ENCODE measurements at regions not wholly inside any gene's neighbourhood (a gene's known extent, or its start where the extent isn't known, plus 50 kb on each side); places are given as distances from the start of the nearest gene placed in this dataset.

DNA sequence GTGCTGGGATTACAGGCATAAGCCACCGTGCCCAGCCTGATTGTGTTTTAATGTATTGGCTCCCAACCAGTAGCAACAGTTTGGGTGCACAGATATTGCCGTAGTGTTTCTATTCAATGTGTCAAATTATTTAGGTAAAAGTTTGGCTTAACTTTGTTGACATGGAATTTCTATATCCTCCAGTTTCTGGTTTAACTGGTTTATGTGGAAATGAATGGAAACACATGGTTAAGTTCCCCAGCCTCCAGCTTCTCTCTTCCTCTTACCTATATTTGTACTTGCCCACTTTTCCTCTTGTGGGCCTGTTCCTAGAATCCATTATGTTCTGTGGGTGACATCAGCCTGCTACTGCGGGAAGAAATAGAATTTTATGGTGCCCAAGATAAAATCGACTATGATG lies 53.9 kb upstream of the ESR1 start:
- H3K27me3 Mint-ChIP-seq: no peaks in the 10 kb centered on the region
- no peak overlapping the region for H3K4me3 Mint-ChIP-seq (ENCODE audit: low read depth)
- H3K36me3 Mint-ChIP-seq (ENCODE audit: insufficient read depth): no peaks in the 10 kb centered on the region
- DNase-seq (ENCODE audit: low spot score, unreplicated experiment): no peak
- TF ChIP-seq, protein P1, sequence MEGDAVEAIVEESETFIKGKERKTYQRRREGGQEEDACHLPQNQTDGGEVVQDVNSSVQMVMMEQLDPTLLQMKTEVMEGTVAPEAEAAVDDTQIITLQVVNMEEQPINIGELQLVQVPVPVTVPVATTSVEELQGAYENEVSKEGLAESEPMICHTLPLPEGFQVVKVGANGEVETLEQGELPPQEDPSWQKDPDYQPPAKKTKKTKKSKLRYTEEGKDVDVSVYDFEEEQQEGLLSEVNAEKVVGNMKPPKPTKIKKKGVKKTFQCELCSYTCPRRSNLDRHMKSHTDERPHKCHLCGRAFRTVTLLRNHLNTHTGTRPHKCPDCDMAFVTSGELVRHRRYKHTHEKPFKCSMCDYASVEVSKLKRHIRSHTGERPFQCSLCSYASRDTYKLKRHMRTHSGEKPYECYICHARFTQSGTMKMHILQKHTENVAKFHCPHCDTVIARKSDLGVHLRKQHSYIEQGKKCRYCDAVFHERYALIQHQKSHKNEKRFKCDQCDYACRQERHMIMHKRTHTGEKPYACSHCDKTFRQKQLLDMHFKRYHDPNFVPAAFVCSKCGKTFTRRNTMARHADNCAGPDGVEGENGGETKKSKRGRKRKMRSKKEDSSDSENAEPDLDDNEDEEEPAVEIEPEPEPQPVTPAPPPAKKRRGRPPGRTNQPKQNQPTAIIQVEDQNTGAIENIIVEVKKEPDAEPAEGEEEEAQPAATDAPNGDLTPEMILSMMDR (IDR thresholded peaks at IDR 0.05; ENCODE audit: unreplicated experiment): no peak
- H3K4me1 Mint-ChIP-seq (ENCODE audit: low read depth): no peaks in the 10 kb centered on the region
- H3K9me3 Mint-ChIP-seq (ENCODE audit: low read depth): no peaks in the 10 kb centered on the region
- no peak overlapping the region for H3K27ac Mint-ChIP-seq

DNA sequence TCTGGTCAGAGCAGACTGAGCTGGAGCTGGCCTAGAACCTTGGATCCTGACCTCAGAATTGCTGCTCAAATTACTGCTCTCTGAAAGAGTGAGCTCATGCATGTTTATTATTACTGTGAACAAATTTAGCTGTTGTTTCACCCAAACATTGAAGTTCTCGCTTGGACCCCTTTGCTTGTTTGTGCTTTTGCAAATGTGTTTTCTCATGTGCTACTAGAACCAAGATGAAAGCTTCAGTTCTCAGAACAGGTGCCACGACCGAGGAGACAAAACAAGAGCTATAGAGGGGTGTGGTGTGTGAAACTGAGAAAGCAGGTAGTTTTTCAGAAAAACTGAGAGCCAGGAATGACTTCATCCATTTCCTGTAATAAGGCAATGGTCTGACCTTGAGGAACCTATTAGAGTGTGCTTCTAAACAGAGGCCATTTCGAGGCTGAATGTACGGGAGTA lies 50.0 kb upstream of the ESR1 start:
- H3K27me3 Mint-ChIP-seq: no peaks in the 10 kb centered on the region
- no peaks in the 10 kb centered on the region for H3K4me1 Mint-ChIP-seq (ENCODE audit: low read depth)
- TF ChIP-seq, protein P1 (IDR thresholded peaks at IDR 0.05; ENCODE audit: unreplicated experiment): no peak
- no peak for DNase-seq (ENCODE audit: low spot score, unreplicated experiment)
- H3K9me3 Mint-ChIP-seq (ENCODE audit: low read depth): no peaks in the 10 kb centered on the region
- no peak overlapping the region for H3K27ac Mint-ChIP-seq
- no peak overlapping the region for H3K4me3 Mint-ChIP-seq (ENCODE audit: low read depth)
- H3K36me3 Mint-ChIP-seq (ENCODE audit: insufficient read depth): no peaks in the 10 kb centered on the region
